GM06990 (cell line): ENCODE measurements at regions not wholly inside any gene's neighbourhood (a gene's known extent, or its start where the extent isn't known, plus 50 kb on each side); places are given as distances from the start of the nearest gene placed in this dataset.

ENCODE experiments used
- DNase-seq: peaks from one replicate; pipeline ENCODE4 v3.0.0-alpha.2; 2011; ENCODE audit not compliant: insufficient read length; ENCODE audit errors: extremely low read depth
- H3K27me3 ChIP-seq: replicated peaks from 2 replicates; pipeline ENCODE4 v1.6.0; 2011; ENCODE audit warnings: low read length; ENCODE audit not compliant: control insufficient read depth, insufficient read depth
- H3K36me3 ChIP-seq: 2 replicates; pipeline ENCODE4 v1.5.1; 2011; ENCODE audit warnings: low read length; ENCODE audit not compliant: control insufficient read depth, insufficient read depth
- H3K4me3 ChIP-seq: replicated peaks from 2 replicates; pipeline ENCODE4 v1.5.1; 2011; ENCODE audit warnings: low read depth, mild to moderate bottlenecking, control low read depth, low read length
- TF ChIP-seq, protein P1 (sequence below): IDR thresholded peaks from 2 replicates; pipeline ENCODE4 v1.5.1; 2011; ENCODE audit warnings: low read length, control low read depth, mild to moderate bottlenecking, inconsistent platforms; ENCODE audit not compliant: insufficient read depth, poor library complexity, severe bottlenecking

DNA sequence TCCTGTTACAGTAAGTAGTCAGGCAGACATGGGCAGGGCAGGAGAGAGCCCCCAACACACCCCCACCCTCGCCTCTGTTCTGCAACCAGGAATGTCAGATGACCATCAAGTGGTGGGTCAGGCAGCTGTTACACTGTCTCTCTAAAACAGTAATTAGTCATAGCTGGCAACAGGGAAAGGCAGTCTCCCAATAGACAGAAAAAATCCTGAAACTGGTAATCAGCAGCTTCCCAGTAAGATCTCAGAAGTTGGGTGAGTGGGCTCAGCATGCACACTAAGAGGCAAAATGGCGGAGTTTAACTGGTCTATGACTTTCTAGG lies 90.2 kb downstream of the C5orf15 start:
- no peaks in the 10 kb centered on the region for H3K36me3 ChIP-seq
- no peak overlapping the region for H3K4me3 ChIP-seq
- TF ChIP-seq, protein P1, sequence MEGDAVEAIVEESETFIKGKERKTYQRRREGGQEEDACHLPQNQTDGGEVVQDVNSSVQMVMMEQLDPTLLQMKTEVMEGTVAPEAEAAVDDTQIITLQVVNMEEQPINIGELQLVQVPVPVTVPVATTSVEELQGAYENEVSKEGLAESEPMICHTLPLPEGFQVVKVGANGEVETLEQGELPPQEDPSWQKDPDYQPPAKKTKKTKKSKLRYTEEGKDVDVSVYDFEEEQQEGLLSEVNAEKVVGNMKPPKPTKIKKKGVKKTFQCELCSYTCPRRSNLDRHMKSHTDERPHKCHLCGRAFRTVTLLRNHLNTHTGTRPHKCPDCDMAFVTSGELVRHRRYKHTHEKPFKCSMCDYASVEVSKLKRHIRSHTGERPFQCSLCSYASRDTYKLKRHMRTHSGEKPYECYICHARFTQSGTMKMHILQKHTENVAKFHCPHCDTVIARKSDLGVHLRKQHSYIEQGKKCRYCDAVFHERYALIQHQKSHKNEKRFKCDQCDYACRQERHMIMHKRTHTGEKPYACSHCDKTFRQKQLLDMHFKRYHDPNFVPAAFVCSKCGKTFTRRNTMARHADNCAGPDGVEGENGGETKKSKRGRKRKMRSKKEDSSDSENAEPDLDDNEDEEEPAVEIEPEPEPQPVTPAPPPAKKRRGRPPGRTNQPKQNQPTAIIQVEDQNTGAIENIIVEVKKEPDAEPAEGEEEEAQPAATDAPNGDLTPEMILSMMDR: no peak
- no peaks in the 10 kb centered on the region; the same call in none of the 2 replicates for H3K27me3 ChIP-seq
- DNase-seq: no peak

DNA sequence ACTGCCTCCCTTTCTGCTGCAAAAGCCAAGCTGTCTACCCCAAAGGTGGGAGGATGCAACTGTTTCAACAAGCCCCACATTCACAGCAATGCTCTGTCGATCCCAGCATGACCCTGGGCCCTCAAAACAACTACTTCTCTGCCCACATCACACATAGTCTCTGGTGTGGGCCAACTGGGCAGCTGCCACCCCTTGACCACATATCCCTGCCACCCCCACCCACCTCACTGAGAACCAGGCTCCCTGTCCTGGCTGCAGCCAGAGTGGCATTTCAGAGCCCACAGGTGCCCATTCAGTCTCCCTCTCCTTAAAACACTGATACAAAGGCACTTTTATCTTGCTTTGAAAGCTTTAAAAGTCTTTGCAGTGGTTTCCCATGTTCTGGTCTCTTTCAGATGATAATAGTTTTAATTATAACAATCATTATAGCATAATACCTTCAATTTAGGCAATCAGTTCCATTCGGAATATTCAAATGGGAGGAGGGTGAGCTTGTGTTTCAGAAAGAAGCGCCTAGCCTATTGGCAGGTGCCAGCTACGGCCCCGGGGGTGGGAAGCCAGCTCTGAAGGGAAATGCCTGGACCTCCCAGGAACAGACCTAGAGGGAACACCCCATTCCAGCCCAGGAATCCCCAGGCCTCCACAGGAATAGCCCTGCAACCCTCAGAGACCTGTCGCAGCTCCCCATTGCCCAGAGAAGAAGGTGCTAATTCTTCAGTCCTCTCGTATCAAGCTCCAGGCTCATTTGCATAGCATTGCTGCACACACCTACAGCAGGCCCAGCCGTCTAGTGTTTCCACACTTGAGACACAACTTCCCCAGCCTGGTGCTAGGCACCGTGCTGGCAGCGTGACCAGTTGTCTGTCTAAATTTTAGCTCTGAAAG lies 90.8 kb downstream of the C5orf15 start:
- TF ChIP-seq, protein P1: no peak
- Histone ChIP-seq H3K27me3 (no peaks in the 10 kb centered on the region; the same call in none of the 2 replicates), H3K4me3 (no peak overlapping the region), H3K36me3 (no peaks in the 10 kb centered on the region)
- DNase-seq: no peak

DNA sequence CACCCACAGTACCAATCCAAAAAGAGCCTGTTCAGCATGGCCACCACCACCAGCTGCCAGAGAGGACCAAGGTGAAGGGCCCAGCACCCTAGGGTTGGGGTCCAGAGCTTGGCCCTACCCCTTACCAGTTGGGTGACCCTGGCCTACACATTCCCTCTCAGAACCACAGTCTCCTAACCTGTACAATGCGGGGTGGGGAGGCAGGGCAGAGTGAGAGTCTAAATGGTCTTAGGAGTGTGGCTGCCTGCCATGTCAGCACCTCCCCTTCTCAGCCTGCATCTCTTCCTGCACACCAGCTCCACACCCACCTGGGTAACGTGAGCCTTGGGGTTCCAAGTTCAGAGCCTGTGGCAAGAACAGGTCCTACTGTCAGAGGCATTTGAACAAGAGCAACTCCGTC lies 92.2 kb downstream of the C5orf15 start:
- no peaks in the 10 kb centered on the region; the same call in none of the 2 replicates for H3K27me3 ChIP-seq
- no peak for DNase-seq
- H3K4me3 ChIP-seq: no peak overlapping the region
- H3K36me3 ChIP-seq: no peaks in the 10 kb centered on the region
- TF ChIP-seq, protein P1: no peak

DNA sequence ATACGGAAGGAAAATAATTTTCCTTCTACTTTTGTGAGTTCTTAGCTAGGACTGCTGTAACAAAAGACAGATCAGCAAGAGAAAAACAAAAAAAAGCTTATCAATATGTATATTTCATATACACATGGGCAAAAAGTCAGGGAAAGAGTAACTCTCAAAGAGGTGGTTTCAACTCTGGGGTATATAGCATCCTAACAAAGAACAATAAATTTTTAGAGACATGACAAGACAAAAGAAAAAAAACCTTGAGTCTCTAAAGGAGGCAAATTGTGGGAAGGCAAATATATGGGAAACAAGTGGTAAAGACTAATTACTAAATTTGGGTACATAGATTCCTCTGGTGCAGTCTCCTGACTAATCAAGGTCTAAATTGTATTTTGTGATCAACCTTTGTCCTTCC lies 93.2 kb downstream of the C5orf15 start:
- Histone ChIP-seq H3K27me3 (no peaks in the 10 kb centered on the region; the same call in none of the 2 replicates), H3K4me3 (no peak overlapping the region), H3K36me3 (no peaks in the 10 kb centered on the region)
- DNase-seq: no peak
- TF ChIP-seq, protein P1: no peak

DNA sequence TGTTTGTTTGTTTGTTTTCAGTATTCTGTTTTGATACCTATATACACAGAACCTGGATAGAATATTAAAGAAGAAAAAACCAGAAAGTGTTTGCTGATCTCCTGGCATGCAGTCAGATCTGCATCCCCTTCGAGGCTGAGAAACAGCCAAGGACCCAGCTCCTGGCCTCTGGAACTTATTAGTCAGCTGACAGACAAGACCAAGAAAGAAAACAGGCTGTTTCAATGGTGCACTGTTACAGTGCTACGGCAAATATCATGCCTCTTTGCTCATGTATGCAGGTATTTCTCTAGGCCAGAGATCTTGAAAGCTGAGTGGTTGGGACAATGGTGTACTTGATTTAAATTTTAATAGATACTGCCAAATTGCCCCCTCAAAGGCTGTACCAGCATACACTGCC lies 95.0 kb downstream of the C5orf15 start:
- no peaks in the 10 kb centered on the region; the same call in 1 of the 2 replicates for H3K27me3 ChIP-seq
- H3K36me3 ChIP-seq: no peaks in the 10 kb centered on the region
- TF ChIP-seq, protein P1: no peak
- DNase-seq: no peak
- no peak overlapping the region for H3K4me3 ChIP-seq

DNA sequence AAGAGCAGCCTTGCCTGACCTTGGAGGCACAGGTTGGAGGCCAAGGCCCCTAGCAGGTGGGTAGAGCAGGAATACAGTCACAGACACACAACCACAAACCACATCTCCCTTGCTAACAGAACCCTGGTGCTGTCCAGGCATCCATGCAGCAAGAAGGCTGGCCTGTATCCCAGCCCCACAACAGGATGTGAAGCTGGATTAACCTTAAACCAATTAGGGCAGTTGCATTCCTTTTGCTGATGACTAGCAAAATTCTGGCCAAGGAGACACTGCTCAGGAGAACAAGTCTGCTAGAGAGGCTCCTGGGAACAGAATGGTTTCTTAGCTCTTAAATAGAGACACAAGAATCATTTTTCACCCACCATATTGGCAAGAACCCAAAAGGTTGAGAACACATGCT lies 97.8 kb downstream of the C5orf15 start:
- Histone ChIP-seq H3K4me3 (no peak overlapping the region), H3K36me3 (no peaks in the 10 kb centered on the region), H3K27me3 (no peaks in the 10 kb centered on the region; the same call in 1 of the 2 replicates)
- TF ChIP-seq, protein P1: no peak
- no peak for DNase-seq
